ENCODE measurements at regions not wholly inside any gene's neighbourhood (a gene's known extent, or its start where the extent isn't known, plus 50 kb on each side); places are given as distances from the start of the nearest gene placed in this dataset.

- H3K4me2 ChIP-seq: no peak overlapping the region; the same call in 1 of the 2 replicates
- no peak overlapping the region for H3K9ac ChIP-seq
- H3K27me3 ChIP-seq (ENCODE audit: insufficient read depth, low read depth): no peaks in the 10 kb centered on the region
- no peak overlapping the region for H3K27ac ChIP-seq
- H3K4me1 ChIP-seq (ENCODE audit: low read depth, poor library complexity, severe bottlenecking): peaks cover 20% of the 10 kb centered on the region
- H3K4me3 ChIP-seq (IDR thresholded peaks at IDR 0.05; ENCODE audit: insufficient read depth, low read depth, low read length): no peak overlapping the region
- H3K36me3 ChIP-seq (ENCODE audit: insufficient read depth): no peaks in the 10 kb centered on the region
- no peak overlapping the region for H2AFZ ChIP-seq (ENCODE audit: low read depth)
- no peak for TF ChIP-seq CTCF (conservative IDR thresholded peaks at IDR 0.05; ENCODE audit: low read depth, low read length)
- no peaks in the 10 kb centered on the region for H4K20me1 ChIP-seq (ENCODE audit: insufficient read depth)
- H3K79me2 ChIP-seq (ENCODE audit: insufficient read depth, low read depth): no peaks in the 10 kb centered on the region
Measured at GRCh38 chr12:68497702-68498101, 113.0 kb upstream of the RAP1B start.

- TF ChIP-seq CTCF (conservative IDR thresholded peaks at IDR 0.05; ENCODE audit: low read depth, low read length): no peak
- H3K79me2 ChIP-seq (ENCODE audit: insufficient read depth, low read depth): no peaks in the 10 kb centered on the region
Measured at GRCh38 chr12:68498736-68499135, 112.0 kb upstream of the RAP1B start.

GRCh38 chr12:68499616-68500015 lies 111.1 kb upstream of the RAP1B start:
- H3K79me2 ChIP-seq (ENCODE audit: insufficient read depth, low read depth): no peaks in the 10 kb centered on the region
- no peaks in the 10 kb centered on the region for H3K27me3 ChIP-seq (ENCODE audit: insufficient read depth, low read depth)
- no peak overlapping the region for H3K4me3 ChIP-seq (IDR thresholded peaks at IDR 0.05; ENCODE audit: insufficient read depth, low read depth, low read length)
- H3K36me3 ChIP-seq (ENCODE audit: insufficient read depth): no peaks in the 10 kb centered on the region
- no peak overlapping the region for H3K9ac ChIP-seq
- TF ChIP-seq CTCF (conservative IDR thresholded peaks at IDR 0.05; ENCODE audit: low read depth, low read length): no peak
- H3K4me1 ChIP-seq (ENCODE audit: low read depth, poor library complexity, severe bottlenecking): peaks cover 20% of the 10 kb centered on the region
- H3K27ac ChIP-seq: no peak overlapping the region
- H2AFZ ChIP-seq (ENCODE audit: low read depth): no peak overlapping the region
- no peak overlapping the region for H3K4me2 ChIP-seq
- H4K20me1 ChIP-seq (ENCODE audit: insufficient read depth): no peaks in the 10 kb centered on the region

More at GRCh38 chr12:68498736-68499135, 112.0 kb upstream of the RAP1B start:
- Histone ChIP-seq H3K4me1 (ENCODE audit: low read depth, poor library complexity, severe bottlenecking) (peaks cover 20% of the 10 kb centered on the region), H3K27ac (no peak overlapping the region), H3K27me3 (ENCODE audit: insufficient read depth, low read depth) (no peaks in the 10 kb centered on the region), H4K20me1 (ENCODE audit: insufficient read depth) (no peaks in the 10 kb centered on the region), H2AFZ (ENCODE audit: low read depth) (no peak overlapping the region), H3K36me3 (ENCODE audit: insufficient read depth) (no peaks in the 10 kb centered on the region), H3K4me2 (no peak overlapping the region), H3K4me3 (IDR thresholded peaks at IDR 0.05; ENCODE audit: insufficient read depth, low read depth, low read length) (no peak overlapping the region), H3K9ac (no peak overlapping the region)

GRCh38 chr12:68501226-68501625 lies 109.5 kb upstream of the RAP1B start:
- H3K9ac ChIP-seq: no peak overlapping the region
- TF ChIP-seq CTCF (conservative IDR thresholded peaks at IDR 0.05; ENCODE audit: low read depth, low read length): no peak
- no peaks in the 10 kb centered on the region for H4K20me1 ChIP-seq (ENCODE audit: insufficient read depth)
- no peak overlapping the region for H3K27ac ChIP-seq
- H3K4me1 ChIP-seq (ENCODE audit: low read depth, poor library complexity, severe bottlenecking): peaks cover 16% of the 10 kb centered on the region
- H2AFZ ChIP-seq (ENCODE audit: low read depth): no peak overlapping the region
- no peaks in the 10 kb centered on the region for H3K27me3 ChIP-seq (ENCODE audit: insufficient read depth, low read depth)
- H3K36me3 ChIP-seq (ENCODE audit: insufficient read depth): no peaks in the 10 kb centered on the region
- H3K4me3 ChIP-seq (IDR thresholded peaks at IDR 0.05; ENCODE audit: insufficient read depth, low read depth, low read length): no peak overlapping the region
- H3K79me2 ChIP-seq (ENCODE audit: insufficient read depth, low read depth): no peaks in the 10 kb centered on the region
- H3K4me2 ChIP-seq: no peak overlapping the region

Measured in KMS-11 (cell line).